ENCODE measurements at regions not wholly inside any gene's neighbourhood (a gene's known extent, or its start where the extent isn't known, plus 50 kb on each side); places are given as distances from the start of the nearest gene placed in this dataset.

- no peak overlapping the region for H3K4me3 ChIP-seq
- H3K27ac ChIP-seq = no peak overlapping the region
- H3K9me3 ChIP-seq = no peaks in the 10 kb centered on the region
- no peak for DNase-seq (ENCODE audit: low spot score in 2 of 2)
- H3K36me3 ChIP-seq = no peaks in the 10 kb centered on the region
- 65% methylated on average over 1 of the region's 1 CpG for WGBS
- no peaks in the 10 kb centered on the region for H3K4me1 ChIP-seq
- TF ChIP-seq, protein P1, sequence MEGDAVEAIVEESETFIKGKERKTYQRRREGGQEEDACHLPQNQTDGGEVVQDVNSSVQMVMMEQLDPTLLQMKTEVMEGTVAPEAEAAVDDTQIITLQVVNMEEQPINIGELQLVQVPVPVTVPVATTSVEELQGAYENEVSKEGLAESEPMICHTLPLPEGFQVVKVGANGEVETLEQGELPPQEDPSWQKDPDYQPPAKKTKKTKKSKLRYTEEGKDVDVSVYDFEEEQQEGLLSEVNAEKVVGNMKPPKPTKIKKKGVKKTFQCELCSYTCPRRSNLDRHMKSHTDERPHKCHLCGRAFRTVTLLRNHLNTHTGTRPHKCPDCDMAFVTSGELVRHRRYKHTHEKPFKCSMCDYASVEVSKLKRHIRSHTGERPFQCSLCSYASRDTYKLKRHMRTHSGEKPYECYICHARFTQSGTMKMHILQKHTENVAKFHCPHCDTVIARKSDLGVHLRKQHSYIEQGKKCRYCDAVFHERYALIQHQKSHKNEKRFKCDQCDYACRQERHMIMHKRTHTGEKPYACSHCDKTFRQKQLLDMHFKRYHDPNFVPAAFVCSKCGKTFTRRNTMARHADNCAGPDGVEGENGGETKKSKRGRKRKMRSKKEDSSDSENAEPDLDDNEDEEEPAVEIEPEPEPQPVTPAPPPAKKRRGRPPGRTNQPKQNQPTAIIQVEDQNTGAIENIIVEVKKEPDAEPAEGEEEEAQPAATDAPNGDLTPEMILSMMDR (IDR thresholded peaks at IDR 0.05) = no peak
- H3K27me3 ChIP-seq = no peaks in the 10 kb centered on the region
Observed at GRCh38 chr3:182198345-182198744, 486.6 kb downstream of the SOX2 start.

DNA sequence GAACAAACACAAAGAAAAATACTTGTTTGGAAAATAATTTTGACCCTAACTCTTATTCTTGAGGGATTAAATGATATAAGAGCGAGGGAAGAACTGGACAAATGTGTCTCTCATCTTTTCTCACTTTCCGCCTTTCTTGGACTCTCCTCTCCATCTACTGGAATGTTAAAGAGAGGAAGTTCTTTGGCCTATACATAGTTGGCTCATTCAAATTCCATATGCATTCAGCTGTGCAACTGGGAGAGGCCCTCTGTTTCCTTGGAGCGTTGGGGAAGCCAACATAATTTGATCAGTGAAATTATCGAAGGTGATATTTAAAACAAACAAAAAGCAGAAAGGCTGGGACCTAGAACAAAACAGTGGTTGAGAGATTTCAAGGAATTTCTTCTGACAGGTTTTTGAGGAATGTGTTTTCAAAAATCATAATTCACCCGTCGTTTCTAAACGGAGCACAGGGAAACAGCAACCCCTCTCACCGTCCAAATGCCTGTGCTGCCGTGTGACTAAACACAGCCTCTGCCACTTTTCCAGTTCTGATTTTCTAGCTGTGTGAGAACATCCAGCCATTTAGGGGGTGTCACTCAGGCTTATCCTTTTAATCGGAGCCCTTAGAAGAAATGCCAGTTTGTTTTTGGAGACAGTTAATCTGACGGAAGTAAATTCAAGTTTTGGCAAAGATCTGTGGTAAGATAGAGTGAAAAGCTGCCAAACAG, 489.9 kb downstream of the SOX2 start:
- Histone ChIP-seq H3K9me3 (no peaks in the 10 kb centered on the region), H3K27me3 (no peaks in the 10 kb centered on the region), H3K4me3 (no peak overlapping the region), H3K4me1 (no peaks in the 10 kb centered on the region), H3K27ac (no peak overlapping the region), H3K36me3 (no peaks in the 10 kb centered on the region)
- WGBS = 43% methylated on average over 11 of the region's 11 CpGs
- TF ChIP-seq EP300 (IDR thresholded peaks at IDR 0.05) = no peak
- TF ChIP-seq POLR2AphosphoS5 (IDR thresholded peaks at IDR 0.05) = no peak
- TF ChIP-seq, protein P1 (IDR thresholded peaks at IDR 0.05) = no peak
- TF ChIP-seq POLR2A (IDR thresholded peaks at IDR 0.05) = no peak
- no peak for DNase-seq (ENCODE audit: low spot score in 2 of 2)

DNA sequence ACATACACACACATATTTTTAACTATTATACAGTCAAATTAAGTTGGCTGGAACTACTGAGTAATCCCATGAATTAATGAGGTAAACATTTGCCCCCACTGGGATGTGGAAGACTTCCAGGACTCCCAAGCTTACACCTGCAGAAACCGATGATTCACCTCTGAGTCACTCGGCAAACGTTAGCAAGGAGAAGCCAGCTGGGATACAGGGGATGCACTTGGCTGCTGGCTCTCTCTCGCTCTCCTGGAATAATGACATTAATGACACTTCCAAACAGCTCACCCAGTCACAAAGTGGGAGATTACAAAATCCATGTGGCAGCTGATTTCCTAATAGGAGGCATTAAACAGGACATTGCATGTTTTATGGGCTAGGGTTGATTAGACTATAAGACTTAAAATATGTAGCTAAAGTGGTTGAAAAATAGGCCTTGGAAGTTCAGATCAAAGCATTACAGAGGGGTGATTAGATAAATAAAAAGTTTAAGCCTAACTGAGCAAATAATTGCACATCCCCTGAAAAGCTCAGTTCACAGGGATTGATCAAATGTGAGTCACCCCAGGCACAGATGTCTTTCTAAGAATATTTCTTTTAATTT, 500.9 kb downstream of the SOX2 start:
- H3K4me1 ChIP-seq = peaks cover 17% of the 10 kb centered on the region
- TF ChIP-seq POLR2A (IDR thresholded peaks at IDR 0.05) (no peak), EP300 (IDR thresholded peaks at IDR 0.05) (no peak), POLR2AphosphoS5 (IDR thresholded peaks at IDR 0.05) (no peak)
- TF ChIP-seq, protein P1 (IDR thresholded peaks at IDR 0.05) = no peak
- DNase-seq (ENCODE audit: low spot score in 2 of 2) = no peak
- no peaks in the 10 kb centered on the region for H3K36me3 ChIP-seq
- H3K9me3 ChIP-seq = no peaks in the 10 kb centered on the region
- H3K4me3 ChIP-seq = no peak overlapping the region
- WGBS = 8% methylated on average over 4 of the region's 4 CpGs
- H3K27me3 ChIP-seq = no peaks in the 10 kb centered on the region
- no peak overlapping the region for H3K27ac ChIP-seq

- DNase-seq (ENCODE audit: low spot score in 2 of 2) = no peak
- Histone ChIP-seq H3K9me3 (no peaks in the 10 kb centered on the region), H3K36me3 (no peaks in the 10 kb centered on the region), H3K4me3 (no peak overlapping the region), H3K27me3 (no peaks in the 10 kb centered on the region), H3K27ac (no peak overlapping the region), H3K4me1 (peaks cover 17% of the 10 kb centered on the region)
- 61% methylated on average over 4 of the region's 4 CpGs for WGBS
- TF ChIP-seq, protein P1 (IDR thresholded peaks at IDR 0.05) = no peak
- TF ChIP-seq POLR2AphosphoS5 (IDR thresholded peaks at IDR 0.05) (no peak), EP300 (IDR thresholded peaks at IDR 0.05) (no peak), POLR2A (IDR thresholded peaks at IDR 0.05) (no peak)
Observed at GRCh38 chr3:182214416-182214815, 502.7 kb downstream of the SOX2 start.

DNA sequence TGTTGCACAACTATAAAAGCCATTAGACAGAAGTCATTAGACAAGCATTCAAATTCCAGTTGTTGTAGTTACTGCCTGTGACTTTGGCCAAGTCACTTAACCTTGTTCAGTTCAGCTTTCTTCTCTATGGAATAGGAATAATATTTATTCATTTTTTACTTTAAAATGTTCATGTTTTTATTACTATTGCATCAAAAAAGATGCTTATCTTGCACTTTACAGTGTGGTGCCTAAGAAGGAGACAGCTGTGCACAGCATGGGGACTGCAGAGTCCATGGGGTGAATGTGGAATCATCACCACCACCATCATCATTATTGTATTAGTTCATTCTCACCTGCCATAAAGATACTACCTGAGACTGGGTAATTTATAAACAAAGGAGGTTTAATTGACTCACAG, 504.2 kb downstream of the SOX2 start:
- Histone ChIP-seq H3K27ac (no peak overlapping the region), H3K4me3 (no peak overlapping the region), H3K4me1 (peaks cover 17% of the 10 kb centered on the region), H3K27me3 (no peaks in the 10 kb centered on the region), H3K9me3 (no peaks in the 10 kb centered on the region), H3K36me3 (no peaks in the 10 kb centered on the region)
- TF ChIP-seq, protein P1 (IDR thresholded peaks at IDR 0.05) = no peak
- no peak for DNase-seq (ENCODE audit: low spot score in 2 of 2)

Data from suprapubic skin (tissue), 4 donors.